ENCODE measurements at regions not wholly inside any gene's neighbourhood (a gene's known extent, or its start where the extent isn't known, plus 50 kb on each side); places are given as distances from the start of the nearest gene placed in this dataset.

DNA sequence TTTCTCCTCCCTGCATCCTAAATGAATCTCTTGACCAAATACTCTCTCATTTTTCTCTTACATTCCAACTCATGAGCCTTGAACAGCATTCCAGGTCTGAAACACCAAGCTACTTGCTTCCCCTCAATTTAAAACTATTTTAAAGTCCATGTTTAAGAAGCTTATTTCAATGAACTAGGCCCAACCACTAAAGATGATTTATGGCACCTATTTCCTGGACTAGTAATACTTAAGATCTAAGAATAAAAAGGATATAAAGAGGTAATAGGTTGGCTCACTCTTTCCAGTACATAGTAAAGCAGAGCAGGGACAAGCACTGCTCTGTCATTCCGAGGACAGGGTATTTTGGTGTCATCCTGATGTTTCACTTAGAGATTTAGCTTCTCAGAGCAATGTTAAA is 219.3 kb upstream of the TMCO5A start:
- TF ChIP-seq, protein P1, sequence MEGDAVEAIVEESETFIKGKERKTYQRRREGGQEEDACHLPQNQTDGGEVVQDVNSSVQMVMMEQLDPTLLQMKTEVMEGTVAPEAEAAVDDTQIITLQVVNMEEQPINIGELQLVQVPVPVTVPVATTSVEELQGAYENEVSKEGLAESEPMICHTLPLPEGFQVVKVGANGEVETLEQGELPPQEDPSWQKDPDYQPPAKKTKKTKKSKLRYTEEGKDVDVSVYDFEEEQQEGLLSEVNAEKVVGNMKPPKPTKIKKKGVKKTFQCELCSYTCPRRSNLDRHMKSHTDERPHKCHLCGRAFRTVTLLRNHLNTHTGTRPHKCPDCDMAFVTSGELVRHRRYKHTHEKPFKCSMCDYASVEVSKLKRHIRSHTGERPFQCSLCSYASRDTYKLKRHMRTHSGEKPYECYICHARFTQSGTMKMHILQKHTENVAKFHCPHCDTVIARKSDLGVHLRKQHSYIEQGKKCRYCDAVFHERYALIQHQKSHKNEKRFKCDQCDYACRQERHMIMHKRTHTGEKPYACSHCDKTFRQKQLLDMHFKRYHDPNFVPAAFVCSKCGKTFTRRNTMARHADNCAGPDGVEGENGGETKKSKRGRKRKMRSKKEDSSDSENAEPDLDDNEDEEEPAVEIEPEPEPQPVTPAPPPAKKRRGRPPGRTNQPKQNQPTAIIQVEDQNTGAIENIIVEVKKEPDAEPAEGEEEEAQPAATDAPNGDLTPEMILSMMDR (conservative IDR thresholded peaks at IDR 0.05; ENCODE audit: low read depth in 2 of 2) = no peak
- TF ChIP-seq, protein P2, sequence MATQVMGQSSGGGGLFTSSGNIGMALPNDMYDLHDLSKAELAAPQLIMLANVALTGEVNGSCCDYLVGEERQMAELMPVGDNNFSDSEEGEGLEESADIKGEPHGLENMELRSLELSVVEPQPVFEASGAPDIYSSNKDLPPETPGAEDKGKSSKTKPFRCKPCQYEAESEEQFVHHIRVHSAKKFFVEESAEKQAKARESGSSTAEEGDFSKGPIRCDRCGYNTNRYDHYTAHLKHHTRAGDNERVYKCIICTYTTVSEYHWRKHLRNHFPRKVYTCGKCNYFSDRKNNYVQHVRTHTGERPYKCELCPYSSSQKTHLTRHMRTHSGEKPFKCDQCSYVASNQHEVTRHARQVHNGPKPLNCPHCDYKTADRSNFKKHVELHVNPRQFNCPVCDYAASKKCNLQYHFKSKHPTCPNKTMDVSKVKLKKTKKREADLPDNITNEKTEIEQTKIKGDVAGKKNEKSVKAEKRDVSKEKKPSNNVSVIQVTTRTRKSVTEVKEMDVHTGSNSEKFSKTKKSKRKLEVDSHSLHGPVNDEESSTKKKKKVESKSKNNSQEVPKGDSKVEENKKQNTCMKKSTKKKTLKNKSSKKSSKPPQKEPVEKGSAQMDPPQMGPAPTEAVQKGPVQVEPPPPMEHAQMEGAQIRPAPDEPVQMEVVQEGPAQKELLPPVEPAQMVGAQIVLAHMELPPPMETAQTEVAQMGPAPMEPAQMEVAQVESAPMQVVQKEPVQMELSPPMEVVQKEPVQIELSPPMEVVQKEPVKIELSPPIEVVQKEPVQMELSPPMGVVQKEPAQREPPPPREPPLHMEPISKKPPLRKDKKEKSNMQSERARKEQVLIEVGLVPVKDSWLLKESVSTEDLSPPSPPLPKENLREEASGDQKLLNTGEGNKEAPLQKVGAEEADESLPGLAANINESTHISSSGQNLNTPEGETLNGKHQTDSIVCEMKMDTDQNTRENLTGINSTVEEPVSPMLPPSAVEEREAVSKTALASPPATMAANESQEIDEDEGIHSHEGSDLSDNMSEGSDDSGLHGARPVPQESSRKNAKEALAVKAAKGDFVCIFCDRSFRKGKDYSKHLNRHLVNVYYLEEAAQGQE (IDR thresholded peaks at IDR 0.05; ENCODE audit: unreplicated experiment) = no peak
- TF ChIP-seq, protein P3, sequence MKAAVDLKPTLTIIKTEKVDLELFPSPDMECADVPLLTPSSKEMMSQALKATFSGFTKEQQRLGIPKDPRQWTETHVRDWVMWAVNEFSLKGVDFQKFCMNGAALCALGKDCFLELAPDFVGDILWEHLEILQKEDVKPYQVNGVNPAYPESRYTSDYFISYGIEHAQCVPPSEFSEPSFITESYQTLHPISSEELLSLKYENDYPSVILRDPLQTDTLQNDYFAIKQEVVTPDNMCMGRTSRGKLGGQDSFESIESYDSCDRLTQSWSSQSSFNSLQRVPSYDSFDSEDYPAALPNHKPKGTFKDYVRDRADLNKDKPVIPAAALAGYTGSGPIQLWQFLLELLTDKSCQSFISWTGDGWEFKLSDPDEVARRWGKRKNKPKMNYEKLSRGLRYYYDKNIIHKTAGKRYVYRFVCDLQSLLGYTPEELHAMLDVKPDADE (IDR thresholded peaks at IDR 0.05) = no peak
- TF ChIP-seq CREB1 (CRISPR knock-in tag; IDR thresholded peaks at IDR 0.05; ENCODE audit: low read depth) (no peak), EZH2 (IDR thresholded peaks at IDR 0.05; ENCODE audit: low read depth, unreplicated experiment) (no peak), POLR2AphosphoS5 (IDR thresholded peaks at IDR 0.05; ENCODE audit: low read depth) (no peak), JUNB (IDR thresholded peaks at IDR 0.05; ENCODE audit: unreplicated experiment) (no peak), ZNF331 (CRISPR knock-in tag; IDR thresholded peaks at IDR 0.05; ENCODE audit: low read depth) (no peak), EZH2phosphoT487 (IDR thresholded peaks at IDR 0.05; ENCODE audit: unreplicated experiment) (no peak), STAT1 (IDR thresholded peaks at IDR 0.05; ENCODE audit: unreplicated experiment) (no peak), ZNF114 (CRISPR knock-in tag; IDR thresholded peaks at IDR 0.05) (no peak), NANOG (IDR thresholded peaks at IDR 0.05; ENCODE audit: borderline replicate concordance) (no peak)
- TF ChIP-seq, protein P4, sequence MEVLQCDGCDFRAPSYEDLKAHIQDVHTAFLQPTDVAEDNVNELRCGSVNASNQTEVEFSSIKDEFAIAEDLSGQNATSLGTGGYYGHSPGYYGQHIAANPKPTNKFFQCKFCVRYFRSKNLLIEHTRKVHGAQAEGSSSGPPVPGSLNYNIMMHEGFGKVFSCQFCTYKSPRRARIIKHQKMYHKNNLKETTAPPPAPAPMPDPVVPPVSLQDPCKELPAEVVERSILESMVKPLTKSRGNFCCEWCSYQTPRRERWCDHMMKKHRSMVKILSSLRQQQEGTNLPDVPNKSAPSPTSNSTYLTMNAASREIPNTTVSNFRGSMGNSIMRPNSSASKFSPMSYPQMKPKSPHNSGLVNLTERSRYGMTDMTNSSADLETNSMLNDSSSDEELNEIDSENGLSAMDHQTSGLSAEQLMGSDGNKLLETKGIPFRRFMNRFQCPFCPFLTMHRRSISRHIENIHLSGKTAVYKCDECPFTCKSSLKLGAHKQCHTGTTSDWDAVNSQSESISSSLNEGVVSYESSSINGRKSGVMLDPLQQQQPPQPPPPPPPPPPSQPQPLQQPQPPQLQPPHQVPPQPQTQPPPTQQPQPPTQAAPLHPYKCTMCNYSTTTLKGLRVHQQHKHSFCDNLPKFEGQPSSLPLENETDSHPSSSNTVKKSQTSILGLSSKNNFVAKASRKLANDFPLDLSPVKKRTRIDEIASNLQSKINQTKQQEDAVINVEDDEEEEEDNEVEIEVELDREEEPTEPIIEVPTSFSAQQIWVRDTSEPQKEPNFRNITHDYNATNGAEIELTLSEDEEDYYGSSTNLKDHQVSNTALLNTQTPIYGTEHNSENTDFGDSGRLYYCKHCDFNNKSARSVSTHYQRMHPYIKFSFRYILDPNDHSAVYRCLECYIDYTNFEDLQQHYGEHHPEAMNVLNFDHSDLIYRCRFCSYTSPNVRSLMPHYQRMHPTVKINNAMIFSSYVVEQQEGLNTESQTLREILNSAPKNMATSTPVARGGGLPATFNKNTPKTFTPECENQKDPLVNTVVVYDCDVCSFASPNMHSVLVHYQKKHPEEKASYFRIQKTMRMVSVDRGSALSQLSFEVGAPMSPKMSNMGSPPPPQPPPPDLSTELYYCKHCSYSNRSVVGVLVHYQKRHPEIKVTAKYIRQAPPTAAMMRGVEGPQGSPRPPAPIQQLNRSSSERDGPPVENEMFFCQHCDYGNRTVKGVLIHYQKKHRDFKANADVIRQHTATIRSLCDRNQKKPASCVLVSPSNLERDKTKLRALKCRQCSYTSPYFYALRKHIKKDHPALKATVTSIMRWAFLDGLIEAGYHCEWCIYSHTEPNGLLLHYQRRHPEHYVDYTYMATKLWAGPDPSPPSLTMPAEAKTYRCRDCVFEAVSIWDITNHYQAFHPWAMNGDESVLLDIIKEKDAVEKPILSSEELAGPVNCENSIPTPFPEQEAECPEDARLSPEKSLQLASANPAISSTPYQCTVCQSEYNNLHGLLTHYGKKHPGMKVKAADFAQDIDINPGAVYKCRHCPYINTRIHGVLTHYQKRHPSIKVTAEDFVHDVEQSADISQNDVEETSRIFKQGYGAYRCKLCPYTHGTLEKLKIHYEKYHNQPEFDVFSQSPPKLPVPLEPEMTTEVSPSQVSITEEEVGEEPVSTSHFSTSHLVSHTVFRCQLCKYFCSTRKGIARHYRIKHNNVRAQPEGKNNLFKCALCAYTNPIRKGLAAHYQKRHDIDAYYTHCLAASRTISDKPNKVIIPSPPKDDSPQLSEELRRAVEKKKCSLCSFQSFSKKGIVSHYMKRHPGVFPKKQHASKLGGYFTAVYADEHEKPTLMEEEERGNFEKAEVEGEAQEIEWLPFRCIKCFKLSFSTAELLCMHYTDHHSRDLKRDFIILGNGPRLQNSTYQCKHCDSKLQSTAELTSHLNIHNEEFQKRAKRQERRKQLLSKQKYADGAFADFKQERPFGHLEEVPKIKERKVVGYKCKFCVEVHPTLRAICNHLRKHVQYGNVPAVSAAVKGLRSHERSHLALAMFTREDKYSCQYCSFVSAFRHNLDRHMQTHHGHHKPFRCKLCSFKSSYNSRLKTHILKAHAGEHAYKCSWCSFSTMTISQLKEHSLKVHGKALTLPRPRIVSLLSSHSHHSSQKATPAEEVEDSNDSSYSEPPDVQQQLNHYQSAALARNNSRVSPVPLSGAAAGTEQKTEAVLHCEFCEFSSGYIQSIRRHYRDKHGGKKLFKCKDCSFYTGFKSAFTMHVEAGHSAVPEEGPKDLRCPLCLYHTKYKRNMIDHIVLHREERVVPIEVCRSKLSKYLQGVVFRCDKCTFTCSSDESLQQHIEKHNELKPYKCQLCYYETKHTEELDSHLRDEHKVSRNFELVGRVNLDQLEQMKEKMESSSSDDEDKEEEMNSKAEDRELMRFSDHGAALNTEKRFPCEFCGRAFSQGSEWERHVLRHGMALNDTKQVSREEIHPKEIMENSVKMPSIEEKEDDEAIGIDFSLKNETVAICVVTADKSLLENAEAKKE (CRISPR knock-in tag; IDR thresholded peaks at IDR 0.05) = no peak

Data from GM23338 (cell line).